ENCODE measurements at regions not wholly inside any gene's neighbourhood (a gene's known extent, or its start where the extent isn't known, plus 50 kb on each side); places are given as distances from the start of the nearest gene placed in this dataset.

DNA sequence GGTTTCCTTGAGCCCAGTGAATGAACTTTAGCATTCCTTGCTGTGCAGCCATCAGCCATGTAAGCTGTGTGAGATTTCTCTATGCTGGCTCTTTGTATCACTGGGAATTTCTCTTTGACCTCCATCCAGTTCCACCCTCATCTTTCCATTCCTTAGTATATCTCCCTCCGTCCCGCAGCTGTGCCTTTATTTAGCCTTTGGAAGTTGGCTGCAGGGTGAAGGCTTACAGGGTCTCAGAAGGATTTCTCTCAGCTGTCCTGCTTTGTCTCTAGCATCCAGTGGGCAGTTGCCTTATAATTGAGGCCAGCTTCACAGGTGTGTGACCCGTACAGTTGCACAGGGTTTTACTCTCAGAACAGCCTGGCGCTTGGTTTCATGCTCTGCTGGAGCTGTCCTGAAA lies 144.3 kb downstream of the PXDC1 start:
- TF ChIP-seq, protein P1, sequence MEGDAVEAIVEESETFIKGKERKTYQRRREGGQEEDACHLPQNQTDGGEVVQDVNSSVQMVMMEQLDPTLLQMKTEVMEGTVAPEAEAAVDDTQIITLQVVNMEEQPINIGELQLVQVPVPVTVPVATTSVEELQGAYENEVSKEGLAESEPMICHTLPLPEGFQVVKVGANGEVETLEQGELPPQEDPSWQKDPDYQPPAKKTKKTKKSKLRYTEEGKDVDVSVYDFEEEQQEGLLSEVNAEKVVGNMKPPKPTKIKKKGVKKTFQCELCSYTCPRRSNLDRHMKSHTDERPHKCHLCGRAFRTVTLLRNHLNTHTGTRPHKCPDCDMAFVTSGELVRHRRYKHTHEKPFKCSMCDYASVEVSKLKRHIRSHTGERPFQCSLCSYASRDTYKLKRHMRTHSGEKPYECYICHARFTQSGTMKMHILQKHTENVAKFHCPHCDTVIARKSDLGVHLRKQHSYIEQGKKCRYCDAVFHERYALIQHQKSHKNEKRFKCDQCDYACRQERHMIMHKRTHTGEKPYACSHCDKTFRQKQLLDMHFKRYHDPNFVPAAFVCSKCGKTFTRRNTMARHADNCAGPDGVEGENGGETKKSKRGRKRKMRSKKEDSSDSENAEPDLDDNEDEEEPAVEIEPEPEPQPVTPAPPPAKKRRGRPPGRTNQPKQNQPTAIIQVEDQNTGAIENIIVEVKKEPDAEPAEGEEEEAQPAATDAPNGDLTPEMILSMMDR (conservative IDR thresholded peaks at IDR 0.05; ENCODE audit: low read depth in 2 of 2) = no peak
- TF ChIP-seq EZH2 (IDR thresholded peaks at IDR 0.05; ENCODE audit: low read depth, unreplicated experiment) (no peak), CREB1 (CRISPR knock-in tag; IDR thresholded peaks at IDR 0.05; ENCODE audit: low read depth) (no peak), ZNF331 (CRISPR knock-in tag; IDR thresholded peaks at IDR 0.05; ENCODE audit: low read depth) (no peak), POLR2AphosphoS5 (IDR thresholded peaks at IDR 0.05; ENCODE audit: low read depth) (no peak), REST (IDR thresholded peaks at IDR 0.05; ENCODE audit: unreplicated experiment) (no peak), EZH2phosphoT487 (IDR thresholded peaks at IDR 0.05; ENCODE audit: unreplicated experiment) (no peak), ZNF462 (CRISPR knock-in tag; IDR thresholded peaks at IDR 0.05) (no peak), JUNB (IDR thresholded peaks at IDR 0.05; ENCODE audit: unreplicated experiment) (no peak), NANOG (IDR thresholded peaks at IDR 0.05; ENCODE audit: borderline replicate concordance) (no peak), STAT1 (IDR thresholded peaks at IDR 0.05; ENCODE audit: unreplicated experiment) (no peak), ZNF114 (CRISPR knock-in tag; IDR thresholded peaks at IDR 0.05) (no peak)
- TF ChIP-seq, protein P2, sequence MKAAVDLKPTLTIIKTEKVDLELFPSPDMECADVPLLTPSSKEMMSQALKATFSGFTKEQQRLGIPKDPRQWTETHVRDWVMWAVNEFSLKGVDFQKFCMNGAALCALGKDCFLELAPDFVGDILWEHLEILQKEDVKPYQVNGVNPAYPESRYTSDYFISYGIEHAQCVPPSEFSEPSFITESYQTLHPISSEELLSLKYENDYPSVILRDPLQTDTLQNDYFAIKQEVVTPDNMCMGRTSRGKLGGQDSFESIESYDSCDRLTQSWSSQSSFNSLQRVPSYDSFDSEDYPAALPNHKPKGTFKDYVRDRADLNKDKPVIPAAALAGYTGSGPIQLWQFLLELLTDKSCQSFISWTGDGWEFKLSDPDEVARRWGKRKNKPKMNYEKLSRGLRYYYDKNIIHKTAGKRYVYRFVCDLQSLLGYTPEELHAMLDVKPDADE (IDR thresholded peaks at IDR 0.05) = no peak
